Fibroblast of skin of left biceps (primary cell): ENCODE measurements at regions not wholly inside any gene's neighbourhood (a gene's known extent, or its start where the extent isn't known, plus 50 kb on each side); places are given as distances from the start of the nearest gene placed in this dataset.
"Not testable (repeated sequence)": the region's sequence is repeated elsewhere in the genome, so short reads cannot be mapped to it uniquely, and the experiment has no call there.

Source experiments
- DNase-seq, 2 experiments: peaks; one replicate each; pipeline ENCODE4 v3.0.0-alpha.2; 2013; ENCODE audit warnings: low read depth in 2 of 2

- no peak for DNase-seq
These were observed 49.9 kb downstream of the ILRUN start for GRCh38 chr6:34646714-34647113.

DNA sequence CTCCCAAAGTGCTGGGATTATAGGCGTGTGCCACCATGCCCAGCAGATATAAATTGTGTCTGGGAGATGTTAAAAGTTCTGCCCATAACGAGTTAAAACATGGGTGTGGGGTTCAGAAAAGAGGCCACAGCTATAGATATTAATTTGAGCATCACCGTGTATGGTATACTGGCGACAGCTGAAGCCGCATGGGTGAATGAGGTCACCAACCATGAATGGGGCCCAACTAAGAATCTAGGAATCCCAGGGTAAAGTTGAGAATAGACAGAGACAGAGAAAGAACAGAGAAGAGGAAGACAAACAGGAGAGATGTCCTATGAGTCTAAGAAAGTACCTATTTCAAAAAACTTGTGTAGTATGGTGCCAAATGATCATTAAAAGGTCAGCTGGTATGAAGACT lies 50.9 kb downstream of the ILRUN start:
- no peak for DNase-seq

DNA sequence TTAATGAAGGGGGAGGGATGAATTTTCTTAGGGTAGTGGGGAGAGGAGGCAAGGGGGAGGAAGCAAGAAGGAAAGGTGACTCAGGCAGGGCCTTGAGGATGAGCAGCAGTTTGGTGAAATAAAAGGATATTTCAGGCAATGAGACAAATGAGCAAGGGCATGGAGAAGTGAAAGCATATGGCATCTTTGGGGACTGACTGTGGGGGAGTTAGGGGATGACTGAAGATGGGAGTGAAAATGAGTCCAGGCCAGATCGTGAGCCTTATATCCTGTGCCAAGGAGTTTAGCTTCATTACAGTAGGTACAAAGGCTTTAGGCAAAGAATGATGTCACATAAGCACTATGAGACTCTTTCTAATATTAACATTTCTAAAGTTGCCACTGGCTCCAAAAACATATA lies 51.9 kb downstream of the ILRUN start:
- no peak for DNase-seq

DNA sequence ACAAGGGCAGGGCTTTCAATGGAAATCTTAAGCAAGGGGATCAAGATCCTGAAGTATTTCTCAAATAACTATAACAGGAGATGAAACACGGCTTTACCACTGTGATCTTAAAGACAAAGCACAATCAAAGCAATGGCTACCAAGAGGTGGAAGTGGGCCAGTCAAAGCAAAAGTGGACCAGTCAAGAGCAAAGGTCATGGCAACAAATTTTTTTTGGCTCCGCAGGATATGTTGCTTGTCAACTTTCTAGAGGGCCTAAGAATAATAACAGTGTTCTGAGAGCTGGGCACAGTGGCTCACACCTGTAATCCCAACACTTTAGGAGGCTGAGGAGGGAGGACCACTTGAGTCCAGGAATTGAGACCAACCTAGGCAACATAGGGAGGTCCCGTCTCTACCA lies 54.1 kb downstream of the ILRUN start:
- no peak for DNase-seq

GRCh38 chr6:34640074-34640849 lies 56.3 kb downstream of the ILRUN start:
- DNase-seq = not testable (repeated sequence)

DNA sequence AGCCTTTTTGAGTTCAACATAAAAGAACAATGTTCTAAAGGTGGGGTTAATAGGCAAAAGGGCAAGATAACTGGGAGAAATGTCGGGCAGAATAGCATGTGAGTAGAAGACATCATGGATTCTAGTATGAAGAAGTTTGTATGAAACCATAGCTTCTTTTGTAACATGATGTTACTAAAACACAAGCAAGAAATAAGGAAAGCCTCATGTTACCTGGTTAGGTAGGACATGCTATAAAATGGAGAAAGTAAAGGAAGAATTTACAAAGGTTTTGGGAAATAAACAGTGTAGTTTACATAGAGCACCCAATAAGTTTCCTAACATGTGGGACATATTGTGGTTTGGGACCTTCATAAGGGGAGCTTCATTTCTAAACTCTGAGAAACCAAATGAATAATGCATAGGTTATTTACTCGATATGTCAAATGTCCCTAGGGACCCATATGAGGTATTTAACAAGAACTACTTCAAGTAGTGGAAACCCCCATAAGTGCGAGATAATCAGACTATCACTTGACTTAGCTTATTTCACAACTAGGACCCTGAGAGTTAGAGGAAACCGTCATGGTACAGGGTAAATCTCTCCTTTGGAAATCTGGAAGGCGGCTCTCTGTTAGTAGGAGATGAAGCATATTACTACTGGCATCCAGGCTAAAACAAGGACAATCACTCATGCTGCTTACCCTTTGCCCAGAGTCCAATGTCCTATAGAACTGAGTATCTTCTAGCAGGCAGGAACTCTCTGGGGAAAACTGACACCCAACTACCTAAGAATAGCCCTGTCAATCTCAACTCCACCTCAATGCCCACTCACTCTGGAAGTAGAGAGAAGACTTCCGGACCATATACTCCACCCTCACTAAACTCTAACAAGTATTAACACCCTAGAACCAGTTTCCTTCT lies 57.5 kb downstream of the ILRUN start:
- no peak for DNase-seq

DNA sequence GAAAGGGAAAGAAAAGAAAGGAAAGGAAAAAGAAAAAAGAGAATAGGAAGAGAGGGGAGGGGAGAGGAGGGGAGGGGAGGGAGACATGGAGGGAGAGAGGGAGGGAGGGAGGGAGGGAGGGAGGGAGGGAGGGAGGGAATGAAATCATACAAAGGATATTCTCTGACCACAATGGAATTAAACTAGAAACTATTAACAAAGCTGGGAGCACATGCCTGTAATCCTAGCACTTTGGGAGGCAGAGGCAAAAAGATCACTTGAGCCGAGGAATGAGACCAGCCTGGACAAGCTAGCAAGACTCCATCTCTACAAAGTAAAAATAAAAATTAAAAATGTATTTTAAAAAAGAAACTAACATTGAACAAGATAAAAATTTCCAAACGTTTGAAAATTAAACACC lies 62.8 kb downstream of the ILRUN start:
- no peak for DNase-seq

DNA sequence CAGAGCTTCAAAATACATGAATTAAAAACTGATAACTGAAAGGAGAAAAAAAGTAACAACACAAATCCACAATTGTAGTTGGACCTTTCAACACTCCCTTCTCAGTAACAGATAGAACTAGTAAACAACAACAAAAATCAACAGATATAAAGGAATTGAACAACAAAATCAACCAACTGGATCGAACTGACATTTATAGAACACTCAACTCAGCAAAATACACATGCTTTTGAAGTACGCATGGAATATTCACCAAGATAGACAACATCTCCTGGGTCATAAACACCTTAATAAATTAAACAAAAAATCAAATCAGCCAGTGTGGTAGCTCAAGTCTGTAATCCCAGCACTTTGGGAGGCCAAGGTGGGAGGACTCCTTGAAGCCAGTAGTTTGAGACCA lies 63.3 kb downstream of the ILRUN start:
- no peak for DNase-seq

- peak; percentile 58 to 68 for DNase-seq
These were observed 66.5 kb downstream of the ILRUN start for GRCh38 chr6:34630040-34630439.

DNA sequence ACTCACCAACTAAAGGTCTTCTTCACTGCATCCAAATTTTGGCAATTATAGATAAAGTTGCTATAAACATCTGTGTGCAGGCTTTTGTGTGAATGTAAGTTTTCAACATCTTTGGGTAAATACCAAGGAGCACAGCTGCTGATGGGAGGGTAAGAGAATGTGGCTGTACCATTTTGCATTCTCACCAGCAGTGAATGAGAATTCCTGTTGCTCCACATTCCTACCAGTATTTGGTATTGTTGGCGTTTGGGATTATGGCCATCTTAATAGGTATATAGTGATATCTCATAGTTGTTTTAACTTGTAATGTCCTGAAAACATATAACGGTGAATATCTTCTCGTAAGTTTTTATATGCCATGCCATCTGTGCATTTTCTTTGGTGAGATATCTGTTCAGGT lies 69.3 kb downstream of the ILRUN start:
- no peak for DNase-seq

DNA sequence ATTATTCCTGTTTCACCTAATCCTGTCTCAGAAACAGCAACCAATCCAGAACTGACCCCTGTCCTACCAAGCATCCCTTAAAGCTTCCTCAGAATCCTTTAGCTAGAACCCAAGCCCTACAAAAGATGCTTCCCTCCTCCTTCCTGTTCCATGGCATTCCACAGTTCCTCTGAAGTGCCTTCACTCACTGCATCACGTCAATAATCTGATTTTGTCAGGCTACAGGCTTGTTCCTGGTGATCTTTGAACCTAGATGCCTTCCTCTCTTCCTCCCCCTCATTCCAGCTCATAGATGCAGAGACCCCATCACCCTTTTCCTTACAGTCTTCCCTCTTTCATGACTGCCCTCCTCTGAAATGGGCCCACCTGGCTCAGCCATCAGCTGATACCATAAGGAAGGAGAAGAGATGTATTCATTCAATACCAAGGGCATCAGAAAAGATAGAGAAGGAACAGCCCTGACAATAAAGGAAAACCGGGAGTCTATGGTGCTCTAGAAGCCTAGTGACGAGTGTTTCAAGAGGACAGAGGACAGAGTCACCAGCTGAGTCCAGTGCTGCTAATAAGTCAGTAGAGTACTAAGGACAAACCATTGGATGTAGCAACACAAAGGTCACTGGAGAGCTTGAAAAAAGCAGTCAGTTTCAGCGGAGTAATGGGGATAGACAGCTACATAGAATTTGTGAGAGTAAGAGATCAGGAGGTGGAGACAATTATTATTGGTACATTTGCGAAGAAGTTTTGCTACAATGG lies 62.5 kb upstream of the SPDEF start:
- no peak for DNase-seq

DNA sequence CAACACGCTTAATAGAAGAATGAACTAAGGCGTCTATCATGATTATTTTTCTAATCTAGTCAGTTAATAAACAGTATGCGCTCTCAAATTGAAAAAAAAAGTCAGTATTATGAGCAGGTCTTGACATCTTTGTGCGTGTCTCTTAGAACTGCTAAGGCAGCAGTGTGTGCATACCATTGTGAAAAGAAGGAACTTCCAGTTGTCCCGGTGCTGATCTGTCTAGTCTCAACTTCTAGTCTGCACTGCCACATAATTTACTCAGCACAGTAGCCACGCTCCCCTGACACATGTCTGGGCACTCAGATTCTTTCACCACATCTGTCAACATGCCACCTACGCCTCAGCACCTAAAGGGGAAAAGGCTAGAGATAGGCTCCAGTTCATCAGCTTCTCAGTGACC lies 61.1 kb upstream of the SPDEF start:
- DNase-seq = no peak

DNA sequence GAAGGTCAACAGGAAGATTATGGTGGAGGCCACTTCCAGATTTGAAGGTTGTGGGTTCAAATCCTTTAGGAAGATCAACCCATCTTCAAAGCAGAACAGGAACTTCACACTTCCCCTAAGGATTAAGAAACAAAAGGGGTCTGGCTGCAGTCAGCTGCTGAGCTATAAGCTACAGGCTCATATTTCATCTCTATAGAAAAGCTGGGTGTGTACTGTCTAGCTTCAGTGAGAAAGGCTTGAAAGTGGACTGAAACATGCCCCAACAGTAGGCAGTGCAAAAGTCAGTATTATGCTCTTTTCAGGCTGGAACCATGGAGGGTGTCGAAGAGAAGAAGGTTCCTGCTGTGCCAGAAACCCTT lies 60.1 kb upstream of the SPDEF start:
- DNase-seq = no peak

GRCh38 chr6:34615574-34616226 lies 59.6 kb upstream of the SPDEF start:
- no peak for DNase-seq

- DNase-seq = peak; percentile 18 to 29
These were observed 54.8 kb upstream of the SPDEF start for GRCh38 chr6:34610819-34611477.

- DNase-seq = no peak
These were observed 52.4 kb upstream of the SPDEF start for GRCh38 chr6:34608321-34609091.

- no peak for DNase-seq
These were observed 50.5 kb upstream of the SPDEF start for GRCh38 chr6:34606477-34607265.
